WTC11 (cell line): ENCODE measurements at regions not wholly inside any gene's neighbourhood (a gene's known extent, or its start where the extent isn't known, plus 50 kb on each side); places are given as distances from the start of the nearest gene placed in this dataset.

Source experiments
- ATAC-seq: fragments of 200-7000 bp; cut with Tn5 transposase; 2 replicates; pipeline ENCODE4 v1.10.0; 2021; ENCODE audit warnings: mild to moderate bottlenecking, moderate library complexity
- CTCF ChIA-PET: fragments of 300-600 bp; sonication (Branson Sonifier 250); formaldehyde crosslinking; loops from one replicate; lab custom pipeline; 2021; ENCODE audit warnings: antibody characterized with exemption; lab: Charles Lee
- POLR2A ChIA-PET: fragments of 350-600 bp; sonication (Branson Sonifier 250); formaldehyde crosslinking; loops from one replicate; lab custom pipeline; 2021; ENCODE audit warnings: antibody characterized with exemption; lab: Charles Lee
- DNase-seq: peaks from one replicate; pipeline ENCODE4 v3.0.0; 2021; ENCODE audit warnings: low spot score
- H3K27ac Mint-ChIP-seq: 2 replicates; pipeline ENCODE4 v1.8.0; 2021; ENCODE audit warnings: mixed read lengths
- H3K27me3 Mint-ChIP-seq: 2 replicates; pipeline ENCODE4 v1.8.0; 2021; ENCODE audit warnings: low read depth, mild to moderate bottlenecking, moderate library complexity, mixed read lengths
- H3K36me3 Mint-ChIP-seq: 2 replicates; pipeline ENCODE4 v1.8.0; 2021; ENCODE audit warnings: mixed read lengths
- H3K4me1 Mint-ChIP-seq: 2 replicates; pipeline ENCODE4 v1.8.0; 2022; ENCODE audit warnings: mixed read lengths
- H3K4me3 Mint-ChIP-seq: 2 replicates; pipeline ENCODE4 v1.8.0; 2021; ENCODE audit warnings: mild to moderate bottlenecking, moderate library complexity, mixed read lengths
- H3K9me3 Mint-ChIP-seq: 2 replicates; pipeline ENCODE4 v1.8.0; 2021; ENCODE audit warnings: mixed read lengths
- AR ChIP-seq: fragments of 250-450 bp; sonication (Bioruptor Pico); IDR thresholded peaks from 2 replicates; pipeline ENCODE4 v1.9.0; 2021; ENCODE audit warnings: mild to moderate bottlenecking
- ARID4B ChIP-seq: sonication (generic); formaldehyde crosslinking; IDR thresholded peaks from 2 replicates; pipeline ENCODE4 v1.8.0; 2023; ENCODE audit warnings: missing genetic modification reagents, mild to moderate bottlenecking, borderline replicate concordance
- ATF1 ChIP-seq: sonication (generic); formaldehyde crosslinking; IDR thresholded peaks from 2 replicates; pipeline ENCODE4 v1.8.1; 2023; ENCODE audit warnings: mild to moderate bottlenecking, moderate library complexity, missing genetic modification reagents
- CBFB ChIP-seq: sonication (generic); formaldehyde crosslinking; IDR thresholded peaks from 2 replicates; pipeline ENCODE4 v1.8.1; 2022; ENCODE audit warnings: mild to moderate bottlenecking, low read depth, missing genetic modification reagents
- CREB1 ChIP-seq: sonication (generic); formaldehyde crosslinking; IDR thresholded peaks from 2 replicates; pipeline ENCODE4 v1.8.0; 2023; ENCODE audit warnings: mild to moderate bottlenecking, missing genetic modification reagents
- ERG ChIP-seq: fragments of 250-450 bp; sonication (Bioruptor Pico); IDR thresholded peaks from 2 replicates; pipeline ENCODE4 v1.8.0; 2021; ENCODE audit warnings: mild to moderate bottlenecking
- ETV6 ChIP-seq: sonication (generic); formaldehyde crosslinking; IDR thresholded peaks from 2 replicates; pipeline ENCODE4 v1.8.1; 2022; ENCODE audit warnings: mild to moderate bottlenecking, missing genetic modification reagents
- GTF2I ChIP-seq: fragments of 250-450 bp; sonication (Bioruptor Pico); conservative IDR thresholded peaks from 2 replicates; pipeline ENCODE4 v1.4.0; 2021; ENCODE audit warnings: mild to moderate bottlenecking
- JUN ChIP-seq: sonication (generic); formaldehyde crosslinking; IDR thresholded peaks from 2 replicates; pipeline ENCODE4 v1.8.0; 2023; ENCODE audit warnings: mild to moderate bottlenecking, missing genetic modification reagents
- KAT7 ChIP-seq: sonication (generic); formaldehyde crosslinking; IDR thresholded peaks from 2 replicates; pipeline ENCODE4 v1.8.1; 2023; ENCODE audit warnings: missing genetic modification reagents, mild to moderate bottlenecking, borderline replicate concordance
- NR2C2 ChIP-seq: sonication (generic); formaldehyde crosslinking; IDR thresholded peaks from 2 replicates; pipeline ENCODE4 v1.8.0; 2022; ENCODE audit warnings: mild to moderate bottlenecking, missing genetic modification reagents
- OVOL2 ChIP-seq: fragments of 250-450 bp; sonication (Bioruptor Pico); IDR thresholded peaks from 2 replicates; pipeline ENCODE4 v1.9.0; 2021; ENCODE audit warnings: mild to moderate bottlenecking, borderline replicate concordance
- RELA ChIP-seq: sonication (generic); formaldehyde crosslinking; IDR thresholded peaks from 2 replicates; pipeline ENCODE4 v1.8.1; 2022; ENCODE audit warnings: missing genetic modification reagents, mild to moderate bottlenecking, borderline replicate concordance
- SMAD3 ChIP-seq: sonication (generic); formaldehyde crosslinking; IDR thresholded peaks from 2 replicates; pipeline ENCODE4 v1.8.0; 2022; ENCODE audit warnings: missing genetic modification reagents, mild to moderate bottlenecking, borderline replicate concordance
- TEAD4 ChIP-seq: sonication (generic); formaldehyde crosslinking; IDR thresholded peaks from 2 replicates; pipeline ENCODE4 v1.8.0; 2022; ENCODE audit warnings: mild to moderate bottlenecking, missing genetic modification reagents
- USF1 ChIP-seq: sonication (generic); formaldehyde crosslinking; IDR thresholded peaks from 2 replicates; pipeline ENCODE4 v1.8.0; 2022; ENCODE audit warnings: mild to moderate bottlenecking, missing genetic modification reagents
- ZNF219 ChIP-seq: sonication (generic); formaldehyde crosslinking; IDR thresholded peaks from 2 replicates; pipeline ENCODE4 v1.8.0; 2023; ENCODE audit warnings: missing genetic modification reagents, mild to moderate bottlenecking, borderline replicate concordance
- ZNF232 ChIP-seq: sonication (generic); formaldehyde crosslinking; IDR thresholded peaks from 2 replicates; pipeline ENCODE4 v1.8.0; 2022; ENCODE audit warnings: mild to moderate bottlenecking, missing genetic modification reagents

- TF ChIP-seq ARID4B (CRISPR knock-in tag) (no peak), GTF2I (CRISPR knock-in tag) (no peak)
Measured at GRCh38 chr1:221182791-221183533, 303.7 kb downstream of the HLX start (continued).

GRCh38 chr1:221184131-221184794 lies 305.0 kb downstream of the HLX start:
- DNase-seq, result no peak
- Mint-ChIP-seq H3K9me3 (peaks cover 7% of the 10 kb centered on the region; the same call in 1 of the 2 replicates), H3K4me1 (peaks cover 4% of the 10 kb centered on the region), H3K27ac (no peak overlapping the region), H3K36me3 (no peaks in the 10 kb centered on the region), H3K4me3 (no peak overlapping the region), H3K27me3 (no peaks in the 10 kb centered on the region)
- ATAC-seq, result no peak
- POLR2A ChIA-PET, result no interaction called here
- CTCF ChIA-PET, result no interaction called here
- TF ChIP-seq SMAD3 (CRISPR knock-in tag), result no peak
- no peak for TF ChIP-seq JUN (CRISPR knock-in tag)
- TF ChIP-seq CBFB (CRISPR knock-in tag), result no peak
- no peak for TF ChIP-seq NR2C2 (CRISPR knock-in tag)
- TF ChIP-seq RELA, result no peak
- TF ChIP-seq KAT7, result no peak
- TF ChIP-seq ARID4B (CRISPR knock-in tag), result no peak
- TF ChIP-seq ETV6 (CRISPR knock-in tag), result no peak
- TF ChIP-seq AR, result no peak
- TF ChIP-seq ATF1 (CRISPR knock-in tag), result no peak
- no peak for TF ChIP-seq ZNF232
- TF ChIP-seq ZNF219 (CRISPR knock-in tag), result no peak
- no peak for TF ChIP-seq OVOL2
- no peak for TF ChIP-seq CREB1 (CRISPR knock-in tag)
- TF ChIP-seq TEAD4 (CRISPR knock-in tag), result no peak
- no peak for TF ChIP-seq ERG (CRISPR knock-in tag)
- TF ChIP-seq USF1 (CRISPR knock-in tag), result no peak
